K562 (cell line): ENCODE measurements at regions not wholly inside any gene's neighbourhood (a gene's known extent, or its start where the extent isn't known, plus 50 kb on each side); places are given as distances from the start of the nearest gene placed in this dataset.

Source experiments
- CREB1 ChIP-seq, 2 experiments: sonication (generic) in 1 of 2; formaldehyde crosslinking in 1 of 2; IDR thresholded peaks; 2 replicates each; pipeline versions ENCODE4 v1.6.1 to v1.8.0; 2012 to 2022; ENCODE audit warnings: inconsistent platforms in 1 of 2, mild to moderate bottlenecking in 1 of 2, missing genetic modification reagents in 1 of 2, moderate library complexity in 1 of 2
- ETV5 ChIP-seq: sonication (generic); formaldehyde crosslinking; IDR thresholded peaks from 2 replicates; pipeline ENCODE4 v1.4.0; 2020; ENCODE audit warnings: low read depth, mild to moderate bottlenecking, missing genetic modification reagents
- FOXP4 ChIP-seq: sonication (generic); formaldehyde crosslinking; IDR thresholded peaks from 2 replicates; pipeline ENCODE4 v1.8.0; 2022; ENCODE audit warnings: mild to moderate bottlenecking, missing genetic modification reagents, borderline replicate concordance
- JUNB ChIP-seq: fragments of 450-650 bp; formaldehyde crosslinking; conservative IDR thresholded peaks from 2 replicates; pipeline ENCODE4 v1.4.0; 2020; ENCODE audit warnings: mild to moderate bottlenecking
- KLF10 ChIP-seq: fragments of 250-450 bp; sonication (Bioruptor Pico); IDR thresholded peaks from 2 replicates; pipeline ENCODE4 v1.6.1; 2021; ENCODE audit warnings: matching md5 sums
- MYBL2 ChIP-seq, 2 experiments: fragments of 450-650 bp in 1 of 2; sonication (generic) in 1 of 2; formaldehyde crosslinking in 1 of 2; IDR thresholded peaks; 2 replicates each; pipeline versions ENCODE4 v1.6.1 to v1.8.1; 2017 to 2022; ENCODE audit warnings: borderline replicate concordance in 1 of 2, inconsistent platforms in 1 of 2, low read depth in 1 of 2, mild to moderate bottlenecking in 1 of 2, missing genetic modification reagents in 1 of 2, moderate library complexity in 1 of 2
- POLR2G ChIP-seq: fragments of 200-400 bp; formaldehyde crosslinking; IDR thresholded peaks from 2 replicates; pipeline ENCODE4 v1.6.1; 2017; ENCODE audit warnings: low read depth, mild to moderate bottlenecking, antibody characterized with exemption, low read length, moderate library complexity
- TBL1XR1 ChIP-seq, 2 experiments: IDR thresholded peaks; 2 replicates each; pipeline ENCODE4 v1.6.1; 2012; ENCODE audit warnings: improper control_type of control experiment in 2 of 2, low read length in 2 of 2, mild to moderate bottlenecking in 1 of 2
- ZNF830 ChIP-seq: fragments of 250-450 bp; sonication (Bioruptor Pico); IDR thresholded peaks from 2 replicates; pipeline ENCODE4 v1.5.0; 2021; ENCODE audit warnings: mild to moderate bottlenecking
- TF ChIP-seq, protein P1 (sequence below): fragments of 450-650 bp; IDR thresholded peaks from 2 replicates; pipeline ENCODE4 v1.6.1; 2018; ENCODE audit not compliant: partially characterized antibody
- TF ChIP-seq, protein P2 (sequence below): sonication (generic); formaldehyde crosslinking; IDR thresholded peaks from 2 replicates; pipeline ENCODE4 v1.8.0; 2022; ENCODE audit warnings: mild to moderate bottlenecking, missing genetic modification reagents

DNA sequence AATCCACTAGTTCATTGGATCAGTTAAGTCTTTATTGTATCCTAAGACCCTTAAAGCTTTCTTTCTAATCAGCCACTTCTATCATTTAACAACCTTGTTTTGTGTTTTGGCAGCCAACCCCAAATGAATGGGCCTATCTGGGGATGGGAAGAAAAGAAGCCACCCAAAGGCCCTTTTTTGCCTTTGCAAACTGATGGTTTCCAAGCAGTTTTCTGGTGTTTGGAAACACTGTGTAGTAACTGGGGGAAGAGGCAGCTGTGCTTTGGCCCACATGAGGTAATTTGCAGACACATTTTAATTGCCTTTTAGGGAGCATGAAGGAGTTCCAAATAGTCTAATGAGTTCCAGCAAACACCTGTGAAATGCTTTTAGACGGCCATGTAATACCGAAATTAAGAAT lies 1751.3 kb upstream of the WWC1 start:
- TF ChIP-seq TBL1XR1 (IDR thresholded peaks at IDR 0.05; ENCODE audit: low read length in 2 of 2) (no peak), CREB1 (IDR thresholded peaks at IDR 0.05) (no peak), CREB1 (CRISPR knock-in tag; IDR thresholded peaks at IDR 0.05) (no peak), ZNF830 (no peak), KLF10 (CRISPR knock-in tag) (no peak), JUNB (no peak), POLR2G (no peak), ETV5 (CRISPR knock-in tag) (no peak), FOXP4 (CRISPR knock-in tag) (no peak), MYBL2 (IDR thresholded peaks at IDR 0.05; ENCODE audit: low read depth) (no peak), MYBL2 (CRISPR knock-in tag; IDR thresholded peaks at IDR 0.05; ENCODE audit: borderline replicate concordance) (no peak)
- TF ChIP-seq, protein P1, sequence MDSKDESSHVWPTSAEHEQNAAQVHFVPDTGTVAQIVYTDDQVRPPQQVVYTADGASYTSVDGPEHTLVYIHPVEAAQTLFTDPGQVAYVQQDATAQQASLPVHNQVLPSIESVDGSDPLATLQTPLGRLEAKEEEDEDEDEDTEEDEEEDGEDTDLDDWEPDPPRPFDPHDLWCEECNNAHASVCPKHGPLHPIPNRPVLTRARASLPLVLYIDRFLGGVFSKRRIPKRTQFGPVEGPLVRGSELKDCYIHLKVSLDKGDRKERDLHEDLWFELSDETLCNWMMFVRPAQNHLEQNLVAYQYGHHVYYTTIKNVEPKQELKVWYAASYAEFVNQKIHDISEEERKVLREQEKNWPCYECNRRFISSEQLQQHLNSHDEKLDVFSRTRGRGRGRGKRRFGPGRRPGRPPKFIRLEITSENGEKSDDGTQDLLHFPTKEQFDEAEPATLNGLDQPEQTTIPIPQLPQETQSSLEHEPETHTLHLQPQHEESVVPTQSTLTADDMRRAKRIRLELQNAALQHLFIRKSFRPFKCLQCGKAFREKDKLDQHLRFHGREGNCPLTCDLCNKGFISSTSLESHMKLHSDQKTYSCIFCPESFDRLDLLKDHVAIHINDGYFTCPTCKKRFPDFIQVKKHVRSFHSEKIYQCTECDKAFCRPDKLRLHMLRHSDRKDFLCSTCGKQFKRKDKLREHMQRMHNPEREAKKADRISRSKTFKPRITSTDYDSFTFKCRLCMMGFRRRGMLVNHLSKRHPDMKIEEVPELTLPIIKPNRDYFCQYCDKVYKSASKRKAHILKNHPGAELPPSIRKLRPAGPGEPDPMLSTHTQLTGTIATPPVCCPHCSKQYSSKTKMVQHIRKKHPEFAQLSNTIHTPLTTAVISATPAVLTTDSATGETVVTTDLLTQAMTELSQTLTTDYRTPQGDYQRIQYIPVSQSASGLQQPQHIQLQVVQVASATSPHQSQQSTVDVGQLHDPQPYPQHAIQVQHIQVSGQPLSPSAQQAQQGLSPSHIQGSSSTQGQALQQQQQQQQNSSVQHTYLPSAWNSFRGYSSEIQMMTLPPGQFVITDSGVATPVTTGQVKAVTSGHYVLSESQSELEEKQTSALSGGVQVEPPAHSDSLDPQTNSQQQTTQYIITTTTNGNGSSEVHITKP = no peak
- TF ChIP-seq, protein P2, sequence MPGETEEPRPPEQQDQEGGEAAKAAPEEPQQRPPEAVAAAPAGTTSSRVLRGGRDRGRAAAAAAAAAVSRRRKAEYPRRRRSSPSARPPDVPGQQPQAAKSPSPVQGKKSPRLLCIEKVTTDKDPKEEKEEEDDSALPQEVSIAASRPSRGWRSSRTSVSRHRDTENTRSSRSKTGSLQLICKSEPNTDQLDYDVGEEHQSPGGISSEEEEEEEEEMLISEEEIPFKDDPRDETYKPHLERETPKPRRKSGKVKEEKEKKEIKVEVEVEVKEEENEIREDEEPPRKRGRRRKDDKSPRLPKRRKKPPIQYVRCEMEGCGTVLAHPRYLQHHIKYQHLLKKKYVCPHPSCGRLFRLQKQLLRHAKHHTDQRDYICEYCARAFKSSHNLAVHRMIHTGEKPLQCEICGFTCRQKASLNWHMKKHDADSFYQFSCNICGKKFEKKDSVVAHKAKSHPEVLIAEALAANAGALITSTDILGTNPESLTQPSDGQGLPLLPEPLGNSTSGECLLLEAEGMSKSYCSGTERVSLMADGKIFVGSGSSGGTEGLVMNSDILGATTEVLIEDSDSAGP (CRISPR knock-in tag) = no peak
